NCI-H1930 (cell line): ENCODE measurements at regions not wholly inside any gene's neighbourhood (a gene's known extent, or its start where the extent isn't known, plus 50 kb on each side); places are given as distances from the start of the nearest gene placed in this dataset.
"Not testable (repeated sequence)": the region's sequence is repeated elsewhere in the genome, so short reads cannot be mapped to it uniquely, and the experiment has no call there.

Experiments used
- DNase-seq, 2 experiments: peaks; one replicate each; lab custom pipeline; 2025; lab: John Stamatoyannopoulos, UW

DNA sequence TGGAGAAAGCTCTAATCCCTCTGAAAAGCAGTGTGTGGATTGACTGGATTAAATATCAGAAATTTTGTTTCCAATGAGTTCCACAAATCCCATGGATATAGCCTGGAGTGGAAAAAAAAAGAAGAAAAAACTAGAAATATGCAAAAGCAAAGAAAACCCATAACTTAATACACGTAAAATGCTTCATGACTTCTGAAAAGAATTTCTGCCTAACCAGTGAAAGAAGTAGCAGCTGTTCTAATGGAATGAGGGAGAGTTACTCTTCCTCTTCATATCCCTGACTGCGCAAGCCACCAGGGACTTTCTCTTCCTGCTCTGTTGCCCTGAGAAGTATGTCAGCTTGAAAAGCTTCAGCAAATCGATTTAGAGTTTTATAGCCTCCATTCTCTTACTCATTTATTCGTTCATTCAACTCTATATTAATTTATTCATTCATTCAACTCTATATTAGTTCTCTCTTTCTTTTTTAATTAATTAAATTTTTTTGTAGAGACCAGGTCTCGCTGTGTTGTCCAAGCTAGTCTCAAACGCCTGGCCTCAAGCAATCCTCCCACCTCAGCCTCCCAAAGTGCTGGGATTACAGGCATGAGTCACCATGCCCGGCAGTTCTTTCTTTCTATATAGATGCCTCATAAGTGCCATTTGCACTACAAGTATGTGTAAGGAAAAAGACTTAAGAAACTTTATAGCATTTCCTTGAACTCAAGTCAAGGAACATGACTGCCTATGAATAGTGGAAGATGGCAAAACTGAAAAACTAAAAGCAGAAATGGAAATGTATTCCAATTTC lies 447.3 kb upstream of the NRP1 start:
- DNase-seq, result no peak

DNA sequence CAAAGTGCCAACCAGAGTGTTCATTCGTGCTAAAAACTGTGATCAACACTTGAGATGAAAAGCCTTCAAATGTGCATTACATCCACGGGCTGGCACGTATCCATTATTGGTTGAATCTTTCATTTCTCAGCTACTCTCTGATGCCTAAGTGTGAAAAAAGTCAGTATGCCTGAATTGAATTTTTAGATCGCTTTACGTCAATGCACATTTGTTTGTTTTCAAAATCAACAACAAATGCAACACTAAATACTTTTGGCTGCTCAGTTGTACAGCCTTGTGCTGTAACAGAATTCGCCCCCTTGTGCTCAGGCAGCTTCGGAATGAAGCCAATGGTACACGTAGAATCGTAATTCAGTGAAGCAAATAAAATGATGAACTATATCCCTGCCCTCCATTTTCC lies 446.5 kb upstream of the NRP1 start:
- DNase-seq, result no peak

DNA sequence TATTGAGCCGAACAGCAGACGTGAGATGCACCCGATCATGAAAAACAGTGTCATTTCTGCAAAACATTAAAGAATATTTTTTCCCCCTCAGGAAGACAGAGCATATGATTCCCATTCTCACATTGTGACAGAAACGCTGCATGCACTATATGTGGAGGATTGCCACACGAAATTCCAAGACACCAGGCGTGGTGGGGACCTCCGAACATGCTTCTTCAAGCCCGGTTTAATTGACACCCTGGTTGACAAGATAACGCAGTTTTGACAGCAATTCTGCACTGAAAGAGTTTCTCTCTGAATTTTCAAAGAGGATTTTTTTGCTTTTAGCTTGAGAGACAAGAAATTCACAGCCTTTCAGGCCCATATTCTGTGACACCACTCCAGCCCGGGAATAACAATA lies 442.8 kb upstream of the NRP1 start:
- no peak for DNase-seq

DNA sequence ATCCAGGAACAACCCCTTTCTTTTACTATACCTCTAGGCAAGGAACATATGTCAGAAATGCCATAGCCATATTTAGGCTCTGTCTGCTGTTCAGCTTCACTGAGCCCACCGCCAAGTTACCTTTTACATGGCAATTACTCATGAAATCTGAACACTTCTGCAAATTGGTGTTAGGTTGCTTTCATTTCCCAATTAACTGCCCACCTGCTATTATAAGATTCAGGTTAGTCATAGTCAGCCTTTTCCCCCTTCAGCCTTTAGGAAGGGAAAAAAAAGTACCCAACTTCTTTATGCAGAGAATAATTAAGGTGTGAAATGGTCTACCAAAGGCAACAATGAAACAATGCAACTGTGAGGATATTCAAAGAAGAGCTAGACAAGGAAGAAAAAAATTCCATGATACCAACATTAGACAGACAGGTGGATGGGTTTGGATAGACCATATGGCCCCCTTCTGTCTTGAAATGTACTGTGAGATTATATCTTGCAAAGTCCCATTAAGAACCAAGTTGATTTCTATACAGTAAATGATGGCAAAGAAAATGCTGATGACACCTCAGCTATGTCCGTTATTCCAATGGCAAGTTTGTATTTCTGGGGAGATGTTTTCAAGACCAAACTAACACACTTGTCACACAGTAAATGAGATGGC lies 442.1 kb upstream of the NRP1 start:
- DNase-seq, result no peak

DNA sequence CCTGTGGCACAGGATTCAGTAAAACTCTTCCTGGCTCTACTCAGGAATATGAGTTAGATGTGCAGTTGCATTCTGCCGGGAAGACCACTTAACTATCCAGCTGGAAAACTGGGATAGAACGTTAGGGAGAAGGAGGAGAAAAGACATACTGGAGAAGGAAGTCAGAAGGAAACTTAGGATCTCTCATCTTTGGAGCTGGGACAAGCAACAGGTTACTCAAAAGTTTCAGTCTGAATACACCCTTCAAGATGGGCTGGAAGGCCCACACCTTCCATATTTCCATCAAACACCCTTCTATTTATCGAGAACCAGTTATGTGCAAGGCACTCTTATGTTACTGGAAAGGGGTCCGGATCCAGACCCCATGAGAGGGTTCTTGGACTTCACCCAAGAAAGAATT lies 440.4 kb upstream of the NRP1 start:
- no peak for DNase-seq

DNA sequence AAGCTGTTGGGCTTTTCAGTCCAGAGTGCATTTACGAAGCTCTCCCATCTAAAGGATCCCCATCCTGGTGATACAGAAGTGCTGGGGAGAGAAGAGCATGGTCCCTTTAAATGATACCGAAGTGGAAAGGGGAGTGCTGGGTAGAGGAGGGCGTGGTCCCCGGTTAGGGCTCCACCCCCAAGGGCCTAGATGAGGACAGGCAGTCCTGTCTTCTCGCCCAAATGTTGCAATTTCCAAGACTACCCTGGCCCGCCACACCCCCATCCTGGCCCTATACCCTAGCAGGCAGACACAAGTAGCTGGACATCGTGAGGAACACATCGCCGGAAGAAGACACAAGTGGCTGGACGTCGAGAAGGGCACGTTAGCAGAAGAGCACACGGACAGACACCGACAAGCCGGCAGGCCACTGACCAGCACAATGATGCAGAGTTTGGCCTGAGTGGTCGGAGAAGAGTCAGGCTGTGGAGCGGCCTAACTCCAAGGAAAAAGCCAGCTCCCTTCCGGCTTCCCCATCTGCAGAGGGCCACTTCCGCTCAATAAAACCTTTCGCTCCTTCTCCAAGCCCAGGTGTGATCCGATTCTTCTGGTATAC lies 439.5 kb upstream of the NRP1 start:
- DNase-seq, result no peak

DNA sequence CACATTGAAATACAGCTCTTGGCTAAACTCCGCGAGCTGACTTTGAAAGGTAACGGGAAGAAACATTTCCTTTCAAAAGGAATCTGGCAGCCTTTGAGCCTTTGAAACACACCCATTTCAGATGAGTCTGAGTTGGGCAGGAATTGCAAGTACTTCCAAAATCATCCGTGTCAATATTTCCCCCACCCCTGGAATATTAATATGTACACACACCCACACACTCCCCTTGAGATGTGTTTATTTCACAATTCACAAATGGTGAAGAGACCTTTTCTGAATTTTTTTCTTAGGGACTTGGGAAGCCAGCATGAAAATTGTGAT lies 438.7 kb upstream of the NRP1 start:
- no peak for DNase-seq

DNA sequence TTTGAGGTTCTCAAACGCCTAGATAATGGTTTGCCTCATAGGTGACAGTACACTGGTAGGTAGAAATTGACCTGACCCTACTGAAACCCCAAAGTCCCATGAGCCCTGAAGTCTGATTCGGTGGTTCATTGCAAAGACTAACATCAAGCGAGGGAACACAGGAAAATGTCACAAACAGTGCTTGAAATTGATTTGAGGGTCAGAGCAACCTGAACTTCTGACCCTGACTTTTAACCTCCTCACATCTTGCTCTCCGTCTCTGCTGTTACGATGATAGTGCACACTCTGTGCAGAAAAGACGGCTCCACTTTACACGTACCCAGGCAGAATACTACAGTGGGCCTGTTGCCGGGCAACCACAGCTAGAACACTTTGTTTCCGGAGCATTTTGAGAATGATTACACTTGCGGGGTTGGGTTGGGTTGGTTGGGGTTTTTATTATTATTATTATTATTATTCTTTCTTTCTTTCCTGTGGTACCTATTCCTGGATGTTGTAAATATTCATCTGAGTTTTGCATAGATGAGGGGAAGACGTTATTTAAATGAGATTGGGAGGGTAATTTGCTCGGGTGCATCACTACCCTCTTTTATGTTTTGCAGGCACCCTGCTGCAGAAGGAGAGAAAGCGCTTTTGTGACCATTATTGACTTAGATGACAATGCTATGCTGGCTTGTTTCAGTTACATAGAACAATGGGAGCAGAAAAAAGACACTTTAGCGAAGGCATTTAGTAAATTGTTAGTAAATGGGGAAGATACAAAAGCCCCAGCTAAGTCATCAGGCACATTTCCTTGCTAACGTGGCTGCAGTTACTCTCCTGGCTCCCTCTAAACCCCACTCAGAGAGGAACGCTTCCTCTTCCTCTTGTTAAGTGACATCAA lies 438.1 kb upstream of the NRP1 start:
- DNase-seq, result peak in 1 of 2 experiments; percentile 35

DNA sequence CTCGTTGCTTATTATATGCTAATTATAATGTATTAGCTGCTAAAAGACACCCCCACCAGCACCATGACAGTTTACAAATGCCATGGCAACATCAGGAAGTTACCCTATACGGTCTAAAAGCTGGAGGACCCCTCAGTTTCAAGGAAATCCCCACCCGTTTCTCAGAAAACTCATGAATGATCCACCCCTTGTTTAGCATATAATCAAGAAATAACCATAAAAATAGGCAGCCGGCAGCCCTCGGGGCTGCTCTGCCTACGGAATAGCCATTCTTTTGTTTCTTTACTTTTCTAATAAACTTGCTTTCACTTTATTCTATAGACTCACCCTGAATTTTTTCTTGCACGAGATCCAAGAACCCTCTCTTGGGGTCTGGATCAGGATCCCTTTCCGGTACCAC lies 437.4 kb upstream of the NRP1 start:
- DNase-seq, result not testable (repeated sequence)

DNA sequence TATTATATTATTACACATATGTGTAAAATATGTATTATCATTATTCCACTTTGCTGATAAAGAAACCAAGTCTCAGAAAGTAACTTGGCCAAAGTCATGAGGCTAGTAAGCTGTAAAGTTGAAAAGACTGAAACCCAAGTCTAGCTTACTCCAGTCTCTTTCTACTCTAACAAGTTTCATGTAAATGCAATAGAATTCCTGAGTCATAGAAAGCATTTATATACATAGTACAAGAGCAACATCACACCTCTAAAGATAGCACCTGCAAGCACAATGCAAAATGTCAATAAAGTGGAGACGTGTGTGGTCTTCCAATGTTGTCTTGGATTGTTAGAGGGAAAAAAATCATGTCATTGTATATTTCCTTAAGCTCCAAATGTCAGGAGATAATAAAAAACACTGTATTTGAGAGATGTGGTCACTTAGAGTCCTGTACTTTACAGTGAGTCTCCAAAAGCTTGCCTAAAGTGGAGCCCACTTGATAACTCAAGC lies 430.3 kb upstream of the NRP1 start:
- DNase-seq, result no peak

DNA sequence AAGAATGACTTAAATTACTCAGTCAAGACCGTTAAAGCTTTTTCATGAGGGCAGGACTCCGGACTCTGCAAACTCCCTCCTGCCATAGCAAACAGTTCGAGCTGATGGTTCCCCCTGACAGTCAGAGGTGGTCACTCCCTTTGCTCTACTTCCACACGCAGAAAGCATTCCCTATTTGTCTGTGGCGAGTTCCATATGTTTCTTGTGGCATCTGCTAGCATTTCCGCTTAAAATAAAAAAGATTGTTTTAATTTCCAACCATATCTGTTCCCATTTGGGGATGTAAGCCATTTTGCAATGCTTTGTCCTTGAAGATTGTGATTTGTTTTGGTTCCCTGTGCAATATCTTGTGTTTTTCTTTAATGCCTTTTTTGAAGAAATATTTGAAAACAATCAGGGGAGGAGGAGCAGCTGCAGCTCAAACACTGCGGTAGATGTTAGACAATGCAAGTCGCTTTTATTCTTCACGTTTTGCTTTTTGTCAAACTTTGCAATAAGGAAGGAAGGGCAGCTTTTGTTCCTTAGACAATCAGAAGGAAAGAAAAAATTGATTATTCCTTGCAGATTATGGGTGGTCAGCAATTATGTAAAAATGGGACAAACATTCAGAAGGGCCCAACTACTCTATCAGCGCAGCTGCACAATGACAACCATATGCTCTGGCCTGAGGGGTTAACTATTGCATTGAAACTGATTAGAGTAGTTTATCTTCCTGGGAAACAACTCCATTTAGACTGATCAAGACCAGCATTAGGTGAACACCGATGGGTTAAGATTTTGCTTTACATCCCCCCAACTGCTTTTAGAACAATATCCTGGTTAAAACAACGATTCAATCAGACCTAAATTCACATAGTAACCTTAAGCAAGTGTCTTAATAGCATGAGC lies 425.8 kb upstream of the NRP1 start:
- no peak for DNase-seq

DNA sequence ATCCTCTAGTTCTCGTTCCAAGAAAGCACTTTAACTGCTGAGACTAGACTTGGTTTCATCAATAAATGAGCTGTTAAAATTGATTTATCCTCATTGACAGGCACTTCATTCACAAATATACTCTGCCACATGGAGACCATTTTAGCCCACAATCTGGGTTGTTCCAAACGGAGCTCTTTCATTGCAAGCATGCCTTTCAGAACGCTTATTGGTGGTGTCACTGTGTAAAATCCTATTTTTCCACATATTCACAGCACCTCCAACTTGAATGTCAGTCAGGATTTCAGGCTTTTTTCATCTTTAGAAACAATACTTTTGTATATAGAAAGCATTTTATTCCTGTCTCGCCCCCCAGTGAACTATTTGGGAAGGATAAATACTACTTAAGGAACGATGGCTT lies 424.7 kb upstream of the NRP1 start:
- DNase-seq, result no peak

DNA sequence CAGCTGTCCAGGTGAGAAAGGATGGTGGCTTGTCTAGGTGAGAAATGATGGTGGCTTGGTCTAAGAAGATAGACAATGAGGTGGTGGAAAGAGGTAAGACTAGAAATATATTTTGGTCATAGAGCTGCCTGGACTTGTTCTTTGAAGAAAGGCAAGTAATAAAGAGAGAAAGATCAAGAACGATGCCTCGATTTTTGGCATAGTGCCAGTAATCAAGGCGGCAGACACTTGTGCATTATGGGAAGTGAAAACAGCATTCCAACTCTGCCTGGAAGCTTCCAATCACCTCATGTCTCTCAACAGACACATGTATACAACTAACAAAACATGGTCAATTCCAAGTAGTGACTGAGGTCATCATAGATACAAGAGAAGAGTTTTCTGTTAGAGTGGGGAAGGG lies 423.8 kb upstream of the NRP1 start:
- no peak for DNase-seq

DNA sequence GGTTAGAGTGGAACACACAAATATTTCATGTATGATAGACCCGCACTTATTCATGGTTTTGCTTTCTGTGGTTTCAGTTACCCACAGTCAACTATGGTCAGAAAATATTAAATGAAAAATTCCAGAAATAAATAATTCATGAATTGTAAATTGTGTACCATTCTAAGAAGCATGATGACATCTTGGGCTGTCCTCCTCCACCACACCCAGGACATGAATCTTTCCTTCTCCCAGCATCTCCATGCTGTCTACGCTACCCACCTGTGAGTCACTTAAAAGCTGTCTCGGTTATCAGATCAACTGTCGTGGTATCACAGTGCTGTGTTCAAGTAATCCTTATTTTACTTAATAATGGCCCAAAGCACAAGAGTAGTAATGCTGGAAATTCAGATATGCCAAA lies 419.6 kb upstream of the NRP1 start:
- DNase-seq, result no peak

DNA sequence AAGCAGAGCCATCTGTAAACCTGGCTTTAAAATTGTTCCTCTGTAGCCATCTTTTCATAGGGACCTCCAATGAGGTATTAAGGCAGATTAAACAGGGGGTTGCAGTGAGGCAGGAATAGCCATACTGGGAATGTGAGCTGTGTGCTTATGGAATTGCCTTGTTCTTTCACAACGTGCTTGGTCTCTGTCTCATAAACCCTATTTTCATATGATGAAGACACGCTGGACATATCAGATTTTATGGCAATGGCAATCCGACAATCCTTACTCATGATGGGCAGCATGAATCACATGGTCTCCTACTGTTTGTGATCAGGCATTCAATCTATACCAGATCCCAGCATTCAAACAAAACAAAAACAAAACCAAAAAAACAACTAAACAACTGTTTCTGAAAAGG lies 418.9 kb upstream of the NRP1 start:
- no peak for DNase-seq

DNA sequence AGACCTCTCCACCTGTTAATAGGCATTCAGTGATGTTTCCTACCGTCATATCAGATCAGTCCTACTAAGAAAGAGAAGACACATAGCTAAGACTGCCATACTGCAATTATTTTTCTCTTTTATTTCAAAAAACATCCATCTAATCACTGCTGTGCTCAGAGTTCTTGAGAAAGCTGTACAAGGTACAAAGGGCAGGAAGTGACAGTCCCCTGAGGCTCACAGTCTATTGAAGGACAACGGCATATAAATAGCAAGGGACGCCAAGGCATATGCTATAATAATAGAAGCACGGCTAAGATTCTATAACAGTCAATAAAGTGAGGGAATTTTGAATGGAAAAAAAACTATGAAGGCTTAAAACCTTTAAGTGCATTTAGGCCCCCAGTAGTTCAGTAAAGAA lies 415.3 kb upstream of the NRP1 start:
- no peak for DNase-seq

DNA sequence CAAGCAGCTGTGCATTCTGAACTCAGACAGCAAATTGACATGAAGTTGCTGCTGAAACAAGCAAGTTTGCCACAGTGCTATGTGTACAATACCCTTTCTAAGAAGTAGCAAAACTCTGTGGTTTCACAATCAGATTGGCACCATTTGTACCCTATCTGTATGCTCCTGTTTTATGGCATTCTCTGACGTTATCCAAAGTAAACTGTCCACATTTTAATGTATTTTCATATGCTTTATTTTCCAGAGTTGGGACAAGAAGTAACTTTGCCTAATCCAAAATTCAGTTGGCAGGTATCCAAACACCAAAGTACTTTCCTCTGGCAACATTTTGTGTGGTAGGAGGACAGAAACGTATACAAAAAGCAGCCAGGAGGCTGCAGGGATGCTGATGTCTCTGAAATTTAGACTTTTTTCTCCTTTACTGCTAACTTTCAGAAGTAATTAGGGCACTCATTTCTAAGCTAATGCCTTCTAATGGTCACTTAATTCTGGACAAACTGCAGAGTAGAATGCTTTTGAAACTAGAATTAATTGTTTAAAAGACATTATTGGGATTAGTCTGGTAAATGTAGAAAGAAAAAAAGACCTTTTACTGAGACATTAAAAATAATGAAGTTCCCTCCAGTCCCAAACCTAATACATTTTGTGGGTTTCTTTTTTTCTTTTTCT lies 414.7 kb upstream of the NRP1 start:
- no peak for DNase-seq

DNA sequence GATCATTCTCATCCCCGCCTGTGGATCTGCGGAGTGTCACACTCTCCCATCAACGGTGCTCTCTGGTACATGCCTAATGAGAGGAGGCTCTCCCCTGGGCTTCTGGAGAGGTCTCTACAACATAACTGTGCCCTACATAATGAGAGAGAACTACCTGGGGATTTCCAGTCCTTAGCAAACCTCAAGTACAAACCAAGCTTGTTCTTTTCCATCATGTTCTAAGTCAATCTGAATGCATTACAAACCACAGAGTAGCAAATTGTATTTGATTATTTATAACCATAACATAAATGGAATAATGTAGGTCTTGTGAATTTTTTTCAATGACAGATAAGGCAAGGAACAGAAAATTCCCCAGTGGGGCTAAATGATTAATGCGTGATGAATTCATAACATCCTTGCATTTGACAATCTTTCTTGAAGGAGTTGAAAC lies 412.4 kb upstream of the NRP1 start:
- no peak for DNase-seq

DNA sequence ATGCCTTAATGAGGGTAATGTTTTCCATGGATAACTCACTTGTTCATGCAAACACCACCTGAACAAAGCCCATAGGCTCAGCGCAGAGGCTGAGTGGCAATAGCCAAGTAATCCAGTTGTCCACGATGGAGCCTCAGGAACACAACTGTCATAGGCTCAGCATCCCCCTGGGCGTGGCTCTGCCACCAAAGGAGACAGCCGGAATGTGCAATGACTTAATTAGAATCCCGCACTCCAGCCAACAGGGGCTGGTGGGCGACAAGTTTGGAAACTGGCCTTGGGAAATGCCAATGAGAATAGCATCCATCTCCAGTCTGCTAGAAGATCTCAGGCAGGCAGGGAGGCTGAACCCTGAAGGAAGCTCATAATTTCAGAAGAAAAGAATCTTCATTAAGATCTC lies 411.7 kb upstream of the NRP1 start:
- no peak for DNase-seq

DNA sequence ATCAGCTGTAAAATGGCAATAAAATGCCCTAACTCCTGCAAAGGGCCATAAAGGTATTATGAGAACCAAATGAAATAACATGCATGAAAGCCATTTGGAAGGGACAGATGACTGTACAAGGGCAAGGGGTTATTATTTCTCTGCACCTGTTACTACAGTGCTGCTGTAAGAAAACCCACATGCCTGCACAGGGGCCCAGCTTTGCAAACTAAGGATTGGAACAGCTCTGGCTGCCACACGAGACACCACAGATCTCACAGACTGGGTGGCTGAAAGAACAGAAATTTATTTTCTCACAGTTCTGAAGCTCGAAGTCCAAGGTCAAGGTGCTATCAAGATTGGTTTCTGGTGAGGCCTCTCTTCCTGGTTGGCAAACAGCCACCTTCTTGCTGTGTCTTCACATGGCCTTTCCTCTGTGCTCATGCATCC lies 409.0 kb upstream of the NRP1 start:
- DNase-seq, result no peak

DNA sequence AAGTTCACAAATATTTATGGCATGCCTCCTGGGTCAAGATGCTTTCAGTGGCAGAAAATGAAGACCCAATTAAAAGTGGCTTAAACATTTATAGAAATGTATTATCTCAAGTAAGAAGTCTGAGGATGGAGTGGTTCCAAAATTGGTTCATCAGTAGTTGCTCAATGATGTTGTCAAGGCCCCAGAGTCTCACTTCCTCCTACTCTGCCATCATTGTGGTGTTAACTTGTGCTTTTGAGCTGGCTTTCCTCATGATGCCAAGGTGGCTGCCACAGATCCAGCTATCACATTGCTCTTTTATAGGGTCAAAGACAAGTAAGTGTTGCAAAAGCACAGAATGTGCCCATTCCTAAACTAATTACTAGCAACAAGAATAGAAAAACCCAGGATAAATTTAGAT lies 404.6 kb upstream of the NRP1 start:
- DNase-seq, result no peak
